GM12878 (cell line): ENCODE measurements at regions not wholly inside any gene's neighbourhood (a gene's known extent, or its start where the extent isn't known, plus 50 kb on each side); places are given as distances from the start of the nearest gene placed in this dataset.

Experiments used
- ATAC-seq: fragments of 200-7000 bp; cut with Tn5 transposase; 3 replicates; pipeline ENCODE4 v1.9.1; 2020; ENCODE audit warnings: mild to moderate bottlenecking, moderate library complexity
- BruUV-seq: library from RNA; stranded (reverse); fragments of 400-500 nt; replicated peaks from 2 replicates; lab custom pipeline; 2021; lab: Mats Ljungman, UMichigan
- CTCF ChIA-PET: fragments of 300-600 bp; sonication (Branson Sonifier 250); formaldehyde crosslinking; extraction: SDS; loops from one replicate; lab custom pipeline; 2021; ENCODE audit warnings: inconsistent platforms; lab: Yijun Ruan, JAX
- POLR2A ChIA-PET: fragments of 350-600 bp; formaldehyde crosslinking; extraction: SDS; loops from one replicate; lab custom pipeline; 2021; ENCODE audit warnings: inconsistent platforms; lab: Charles Lee
- RAD21 ChIA-PET: fragments of 300-600 bp; sonication (Branson Sonifier 250); formaldehyde crosslinking; loops from one replicate; lab custom pipeline; 2023; ENCODE audit warnings: antibody characterized with exemption; ENCODE audit not compliant: unreplicated experiment; lab: Charles Lee
- SMC1A ChIA-PET: fragments of 300-600 bp; sonication (Branson Sonifier 250); formaldehyde crosslinking; loops from one replicate; lab custom pipeline; 2023; ENCODE audit not compliant: unreplicated experiment, uncharacterized antibody; lab: Charles Lee
- DNase-seq: peaks from one replicate; pipeline ENCODE4 v3.0.0-alpha.2; 2011; ENCODE audit warnings: low read depth, low spot score
- FAIRE-seq: peaks from 3 replicates; lab custom pipeline; 2011; peaks lifted over from hg19 to GRCh38; lab: Jason Lieb, UNC
- H2AFZ ChIP-seq: 2 replicates; pipeline ENCODE4 v1.6.0; 2011; ENCODE audit warnings: low read depth, low read length, control low read depth; ENCODE audit not compliant: control insufficient read depth
- H3K27ac ChIP-seq: 2 replicates; pipeline ENCODE4 v1.5.1; 2011; ENCODE audit warnings: control low read depth; ENCODE audit not compliant: control insufficient read depth, insufficient read depth
- H3K27me3 ChIP-seq, 2 experiments: replicated peaks in 1 of 2; 2 replicates each; pipeline versions ENCODE4 v1.6.0 to v1.6.1; 2011; ENCODE audit warnings: low read length in 1 of 2; ENCODE audit not compliant: control insufficient read depth in 2 of 2, insufficient read depth in 2 of 2
- H3K36me3 ChIP-seq, 2 experiments: 2 replicates each; pipeline ENCODE4 v1.5.1; 2011; ENCODE audit warnings: low read length in 1 of 2; ENCODE audit not compliant: control insufficient read depth in 2 of 2, insufficient read depth in 2 of 2
- H3K4me1 ChIP-seq: 2 replicates; pipeline ENCODE4 v1.6.1; 2011; ENCODE audit warnings: mild to moderate bottlenecking, low read length, moderate library complexity, mixed read lengths; ENCODE audit not compliant: control insufficient read depth, insufficient read depth
- H3K4me2 ChIP-seq: 2 replicates; pipeline ENCODE4 v1.6.0; 2011; ENCODE audit warnings: control low read depth; ENCODE audit not compliant: control insufficient read depth, insufficient read depth
- H3K4me3 ChIP-seq: fragments of 200-600 bp; sonication (generic); 2 replicates; pipeline ENCODE4 v1.5.1; 2016
- H3K79me2 ChIP-seq: 2 replicates; pipeline ENCODE4 v1.6.0; 2011; ENCODE audit warnings: low read length; ENCODE audit not compliant: control insufficient read depth, insufficient read depth
- H3K9ac ChIP-seq: 2 replicates; pipeline ENCODE4 v1.8.0; 2011; ENCODE audit warnings: low read length, control low read depth, mixed read lengths; ENCODE audit not compliant: control insufficient read depth, insufficient read depth
- H3K9me3 ChIP-seq: replicated peaks from 3 replicates; pipeline ENCODE4 v1.5.1; 2011; ENCODE audit warnings: mild to moderate bottlenecking, low read length; ENCODE audit not compliant: control insufficient read depth, insufficient read depth
- H4K20me1 ChIP-seq: 2 replicates; pipeline ENCODE4 v1.6.0; 2011; ENCODE audit not compliant: control insufficient read depth, insufficient read depth
- BCL11A ChIP-seq: IDR thresholded peaks from 2 replicates; pipeline ENCODE4 v1.6.1; 2011; ENCODE audit warnings: low read depth, low read length
- CHD1 ChIP-seq: IDR thresholded peaks from 2 replicates; pipeline ENCODE4 v1.6.1; 2012; ENCODE audit warnings: low read depth, low read length, improper control_type of control experiment
- CREB1 ChIP-seq: IDR thresholded peaks from 2 replicates; pipeline ENCODE4 v1.6.1; 2012; ENCODE audit warnings: low read depth, mild to moderate bottlenecking, inconsistent platforms
- HDAC2 ChIP-seq: fragments of 200-600 bp; sonication (generic); IDR thresholded peaks from 2 replicates; pipeline ENCODE4 v1.6.1; 2017
- KAT2A ChIP-seq: conservative IDR thresholded peaks from 2 replicates; pipeline ENCODE4 v1.6.1; 2011; ENCODE audit warnings: low read depth, low read length; ENCODE audit not compliant: control insufficient read depth
- MEF2B ChIP-seq: fragments of 450-650 bp; IDR thresholded peaks from 2 replicates; pipeline ENCODE4 v1.6.1; 2018; ENCODE audit warnings: mild to moderate bottlenecking, moderate library complexity; ENCODE audit not compliant: partially characterized antibody, poor library complexity, severe bottlenecking
- MLLT1 ChIP-seq: fragments of 450-650 bp; IDR thresholded peaks from 2 replicates; pipeline ENCODE4 v1.6.1; 2016; ENCODE audit warnings: mild to moderate bottlenecking
- POU2F2 ChIP-seq: IDR thresholded peaks from 3 replicates; pipeline ENCODE4 v1.6.1; 2011; ENCODE audit warnings: low read depth, mild to moderate bottlenecking, low read length, borderline replicate concordance
- RCOR1 ChIP-seq: conservative IDR thresholded peaks from 2 replicates; pipeline ENCODE4 v1.6.1; 2012; ENCODE audit warnings: low read depth, low read length, improper control_type of control experiment
- REST ChIP-seq: IDR thresholded peaks from 2 replicates; pipeline ENCODE4 v1.6.1; 2012; ENCODE audit warnings: mild to moderate bottlenecking, low read depth, low read length
- RFX5 ChIP-seq: IDR thresholded peaks from 2 replicates; pipeline ENCODE4 v1.6.1; 2011; ENCODE audit warnings: low read depth, low read length, improper control_type of control experiment
- ZNF207 ChIP-seq: fragments of 450-650 bp; IDR thresholded peaks from 2 replicates; pipeline ENCODE4 v1.6.1; 2014; ENCODE audit warnings: antibody characterized with exemption, mild to moderate bottlenecking, borderline replicate concordance
- WGBS: methylation state at CpG from one replicate; pipeline ENCODE4 v1.1.6; 2016; ENCODE audit warnings: low lambda C conversion rate; ENCODE audit not compliant: insufficient replicate concordance, insufficient coverage; ENCODE audit errors: missing lambda C conversion rate; 5-methylcytosine and 5-hydroxymethylcytosine counted together
- in situ Hi-C: fragments of 300-500 bp; cut with MboI; formaldehyde crosslinking; loops from 9 replicates; pipeline ENCODE4 v1.14.3; 2018; ENCODE audit warnings: mixed read lengths
- intact Hi-C: fragments of 100-400 bp; cut with micrococcal nuclease; formaldehyde crosslinking; loops from one replicate; pipeline ENCODE4 v1.14.2; 2022; ENCODE audit not compliant: unreplicated experiment

- no peaks in the 10 kb centered on the region for H3K79me2 ChIP-seq
- TF ChIP-seq BCL11A (no peak), RCOR1 (no peak), REST (no peak), RFX5 (no peak), KAT2A (no peak)
- TF ChIP-seq, all 136 proteins: peak for 0
- Histone ChIP-seq H3K27me3 (no peaks in the 10 kb centered on the region), H3K9me3 (no peaks in the 10 kb centered on the region), H3K9ac (no peak overlapping the region), H3K36me3 (no peaks in the 10 kb centered on the region), H3K4me1 (no peaks in the 10 kb centered on the region), H3K4me2 (no peak overlapping the region), H3K4me3 (no peak overlapping the region), H3K27ac (no peak overlapping the region), H4K20me1 (no peaks in the 10 kb centered on the region), H2AFZ (no peak overlapping the region)
- RAD21 ChIA-PET = no interaction called here
- BruUV-seq = no TSS peak
- SMC1A ChIA-PET = no interaction called here
- in situ Hi-C loops = no loop called here
- intact Hi-C loops = no loop called here
- CTCF ChIA-PET = no interaction called here
- DNase-seq = no peak
- no peak for ATAC-seq
- POLR2A ChIA-PET = no interaction called here
- WGBS = 0% methylated on average over 1 of the region's 1 CpG
- no peak for FAIRE-seq
Measured at GRCh38 chr5:99445805-99446204, 517.0 kb upstream of the CHD1 start.

- intact Hi-C loops (no loop called here), in situ Hi-C loops (no loop called here)
- DNase-seq = no peak
- WGBS = 7% methylated on average over 3 of the region's 3 CpGs
- Histone ChIP-seq H3K4me3 (no peak overlapping the region), H3K27me3 (no peaks in the 10 kb centered on the region), H4K20me1 (no peaks in the 10 kb centered on the region), H3K36me3 (no peaks in the 10 kb centered on the region), H3K9me3 (no peaks in the 10 kb centered on the region), H2AFZ (no peak overlapping the region), H3K27ac (no peak overlapping the region), H3K9ac (no peak overlapping the region), H3K4me2 (no peak overlapping the region), H3K4me1 (no peaks in the 10 kb centered on the region), H3K79me2 (no peaks in the 10 kb centered on the region)
- SMC1A ChIA-PET = no interaction called here
- BruUV-seq = no TSS peak
- no peak for ATAC-seq
- CTCF ChIA-PET = no interaction called here
- POLR2A ChIA-PET = no interaction called here
- RAD21 ChIA-PET = no interaction called here
- FAIRE-seq = no peak
- TF ChIP-seq ZNF207 (no peak), CREB1 (no peak), CHD1 (no peak), MLLT1 (no peak), HDAC2 (no peak), POU2F2 (no peak), MEF2B (no peak)
- TF ChIP-seq, all 136 proteins: peak for 0
Measured at GRCh38 chr5:99441235-99441634, 512.4 kb upstream of the CHD1 start.
